ENCODE measurements at regions not wholly inside any gene's neighbourhood (a gene's known extent, or its start where the extent isn't known, plus 50 kb on each side); places are given as distances from the start of the nearest gene placed in this dataset.

- Histone ChIP-seq H2AFZ (no peak overlapping the region), H3K27me3 (no peaks in the 10 kb centered on the region), H3K27ac (no peak overlapping the region), H3K9me2 (replicated peaks; ENCODE audit: insufficient read depth) (no peaks in the 10 kb centered on the region), H3K9me3 (ENCODE audit: low read depth) (no peaks in the 10 kb centered on the region), H4K20me1 (ENCODE audit: insufficient read depth, poor library complexity, severe bottlenecking) (no peaks in the 10 kb centered on the region), H3K4me2 (no peak overlapping the region), H3K79me2 (no peaks in the 10 kb centered on the region), H3K36me3 (replicated peaks; ENCODE audit: insufficient read depth, low read depth) (no peaks in the 10 kb centered on the region), H3K4me1 (ENCODE audit: insufficient read depth) (no peaks in the 10 kb centered on the region), H3K4me3 (no peak overlapping the region)
- WGBS (ENCODE audit: low lambda C conversion rate, missing lambda C conversion rate): 40% methylated on average over 3 of the region's 3 CpGs
- DNase-seq (ENCODE audit: low spot score): peak; percentile 27
- TF ChIP-seq EZH2 (IDR thresholded peaks at IDR 0.05; ENCODE audit: borderline replicate concordance): no peak
- TF ChIP-seq CTCF (IDR thresholded peaks at IDR 0.05; ENCODE audit: poor library complexity): peak; percentile 44
Observed at GRCh38 chr3:163622384-163622783, 1455.9 kb downstream of the SI start.

GRCh38 chr3:163614886-163615285, 1463.4 kb downstream of the SI start:
- Histone ChIP-seq H3K27me3 (no peaks in the 10 kb centered on the region), H3K79me2 (no peaks in the 10 kb centered on the region), H3K27ac (no peak overlapping the region), H3K9me2 (replicated peaks; ENCODE audit: insufficient read depth) (no peaks in the 10 kb centered on the region), H3K4me1 (ENCODE audit: insufficient read depth) (no peaks in the 10 kb centered on the region), H3K36me3 (replicated peaks; ENCODE audit: insufficient read depth, low read depth) (no peaks in the 10 kb centered on the region), H3K4me3 (no peak overlapping the region), H4K20me1 (ENCODE audit: insufficient read depth, poor library complexity, severe bottlenecking) (no peaks in the 10 kb centered on the region), H3K4me2 (no peak overlapping the region), H2AFZ (no peak overlapping the region), H3K9me3 (ENCODE audit: low read depth) (no peaks in the 10 kb centered on the region)
- no peak for DNase-seq (ENCODE audit: low spot score)
- no peak for TF ChIP-seq CTCF (IDR thresholded peaks at IDR 0.05; ENCODE audit: poor library complexity)
- no peak for TF ChIP-seq EZH2phosphoT487 (IDR thresholded peaks at IDR 0.05; ENCODE audit: low read depth, severe bottlenecking, unreplicated experiment)
- TF ChIP-seq EZH2 (IDR thresholded peaks at IDR 0.05; ENCODE audit: borderline replicate concordance): no peak

GRCh38 chr3:163605915-163606314, 1472.4 kb downstream of the SI start:
- Histone ChIP-seq H3K27me3 (no peaks in the 10 kb centered on the region), H3K9me3 (ENCODE audit: low read depth) (no peaks in the 10 kb centered on the region), H2AFZ (no peak overlapping the region), H3K4me3 (no peak overlapping the region), H3K27ac (no peak overlapping the region), H3K79me2 (no peaks in the 10 kb centered on the region), H3K9me2 (replicated peaks; ENCODE audit: insufficient read depth) (no peaks in the 10 kb centered on the region), H3K4me1 (ENCODE audit: insufficient read depth) (no peaks in the 10 kb centered on the region), H3K4me2 (no peak overlapping the region), H3K36me3 (replicated peaks; ENCODE audit: insufficient read depth, low read depth) (no peaks in the 10 kb centered on the region), H4K20me1 (ENCODE audit: insufficient read depth, poor library complexity, severe bottlenecking) (no peaks in the 10 kb centered on the region)
- no peak for DNase-seq (ENCODE audit: low spot score)
- 93% methylated on average over 1 of the region's 1 CpG for WGBS (ENCODE audit: low lambda C conversion rate, missing lambda C conversion rate)
- TF ChIP-seq EZH2phosphoT487 (IDR thresholded peaks at IDR 0.05; ENCODE audit: low read depth, severe bottlenecking, unreplicated experiment) (no peak), CTCF (IDR thresholded peaks at IDR 0.05; ENCODE audit: poor library complexity) (no peak), EZH2 (IDR thresholded peaks at IDR 0.05; ENCODE audit: borderline replicate concordance) (no peak)

- Histone ChIP-seq H4K20me1 (ENCODE audit: insufficient read depth, poor library complexity, severe bottlenecking) (no peaks in the 10 kb centered on the region), H3K9me3 (ENCODE audit: low read depth) (no peaks in the 10 kb centered on the region), H3K79me2 (no peaks in the 10 kb centered on the region), H2AFZ (no peak overlapping the region), H3K4me1 (ENCODE audit: insufficient read depth) (no peaks in the 10 kb centered on the region), H3K27ac (no peak overlapping the region), H3K36me3 (replicated peaks; ENCODE audit: insufficient read depth, low read depth) (no peaks in the 10 kb centered on the region), H3K9me2 (replicated peaks; ENCODE audit: insufficient read depth) (no peaks in the 10 kb centered on the region), H3K4me2 (no peak overlapping the region), H3K4me3 (no peak overlapping the region), H3K27me3 (no peaks in the 10 kb centered on the region)
- TF ChIP-seq EZH2 (IDR thresholded peaks at IDR 0.05; ENCODE audit: borderline replicate concordance) (no peak), EZH2phosphoT487 (IDR thresholded peaks at IDR 0.05; ENCODE audit: low read depth, severe bottlenecking, unreplicated experiment) (no peak), CTCF (IDR thresholded peaks at IDR 0.05; ENCODE audit: poor library complexity) (no peak)
- 87% methylated on average over 1 of the region's 1 CpG for WGBS (ENCODE audit: low lambda C conversion rate, missing lambda C conversion rate)
- DNase-seq (ENCODE audit: low spot score): no peak
Observed at GRCh38 chr3:163601426-163601825, 1476.9 kb downstream of the SI start.

All from hepatocyte (in vitro differentiated cells).